ENCODE measurements at regions not wholly inside any gene's neighbourhood (a gene's known extent, or its start where the extent isn't known, plus 50 kb on each side); places are given as distances from the start of the nearest gene placed in this dataset.

- no peak overlapping the region for H2AFZ ChIP-seq (ENCODE audit: low read depth, low read length)
- H3K79me2 ChIP-seq (ENCODE audit: control insufficient read depth, insufficient read depth, low read length), result no peaks in the 10 kb centered on the region
- dilution Hi-C loops (cut with MboI; ENCODE audit: extremely low pct_ligation_motif_present, low sequenced_read_pairs), result no loop called here
- DNase-seq (ENCODE audit: low read depth, low spot score) (no peak), FAIRE-seq (no peak)
- no peaks in the 10 kb centered on the region for H3K36me3 ChIP-seq (ENCODE audit: control insufficient read depth in 2 of 2, extremely low read depth in 1 of 2, insufficient read depth in 2 of 2, low read length in 2 of 2)
- POLR2A ChIA-PET, result no interaction called here
- TF ChIP-seq GATA2 (IDR thresholded peaks at IDR 0.05; ENCODE audit: insufficient read depth, insufficient read length, low read depth, low read length), result no peak
- intact Hi-C loops (cut with micrococcal nuclease), result no loop called here
- CTCF ChIA-PET, result no interaction called here
- no peak overlapping the region for H3K9ac ChIP-seq (replicated peaks; ENCODE audit: extremely low read depth, insufficient read depth, low read length)
- H3K4me2 ChIP-seq (ENCODE audit: insufficient read depth, low read length), result no peak overlapping the region
- peaks cover 15% of the 10 kb centered on the region for H3K9me3 ChIP-seq (replicated peaks; ENCODE audit: control insufficient read depth, insufficient read depth, low read length)
- H3K27ac ChIP-seq (ENCODE audit: insufficient read depth, low read depth, low read length), result no peak overlapping the region
- no TSS peak for BruUV-seq (replicated peaks)
- H3K27me3 ChIP-seq (ENCODE audit: control insufficient read depth in 2 of 2, insufficient read depth in 2 of 2, low read length in 2 of 2), result no peaks in the 10 kb centered on the region
- H3K9me1 ChIP-seq (replicated peaks; ENCODE audit: control insufficient read depth, extremely low read depth, insufficient read depth, low read length), result no peaks in the 10 kb centered on the region
- no peak overlapping the region for H3K4me3 ChIP-seq (replicated peaks in 1 of 3; ENCODE audit: insufficient read depth in 1 of 3, low read depth in 1 of 3, low read length in 3 of 3)
- no peaks in the 10 kb centered on the region for H4K20me1 ChIP-seq (replicated peaks; ENCODE audit: control insufficient read depth, extremely low read depth, insufficient read depth, low read length)
- H3K4me1 ChIP-seq (ENCODE audit: control insufficient read depth, extremely low read depth, insufficient read depth, low read length), result no peaks in the 10 kb centered on the region
Observed at GRCh38 chr9:1296331-1296730, 246.2 kb downstream of the DMRT2 start.

GRCh38 chr9:1298046-1298445, 247.9 kb downstream of the DMRT2 start:
- Histone ChIP-seq H3K4me1 (ENCODE audit: control insufficient read depth, extremely low read depth, insufficient read depth, low read length) (no peaks in the 10 kb centered on the region), H3K9me1 (replicated peaks; ENCODE audit: control insufficient read depth, extremely low read depth, insufficient read depth, low read length) (no peaks in the 10 kb centered on the region), H3K4me2 (ENCODE audit: insufficient read depth, low read length) (no peak overlapping the region), H3K9ac (replicated peaks; ENCODE audit: extremely low read depth, insufficient read depth, low read length) (no peak overlapping the region), H4K20me1 (replicated peaks; ENCODE audit: control insufficient read depth, extremely low read depth, insufficient read depth, low read length) (no peaks in the 10 kb centered on the region), H3K4me3 (replicated peaks in 1 of 3; ENCODE audit: insufficient read depth in 1 of 3, low read depth in 1 of 3, low read length in 3 of 3) (no peak overlapping the region), H3K79me2 (ENCODE audit: control insufficient read depth, insufficient read depth, low read length) (no peaks in the 10 kb centered on the region), H3K9me3 (replicated peaks; ENCODE audit: control insufficient read depth, insufficient read depth, low read length) (peaks cover 12% of the 10 kb centered on the region), H3K36me3 (ENCODE audit: control insufficient read depth in 2 of 2, extremely low read depth in 1 of 2, insufficient read depth in 2 of 2, low read length in 2 of 2) (no peaks in the 10 kb centered on the region), H3K27ac (ENCODE audit: insufficient read depth, low read depth, low read length) (no peak overlapping the region), H3K27me3 (ENCODE audit: control insufficient read depth in 2 of 2, insufficient read depth in 2 of 2, low read length in 2 of 2) (no peaks in the 10 kb centered on the region), H2AFZ (ENCODE audit: low read depth, low read length) (no peak overlapping the region)
- FAIRE-seq (no peak), DNase-seq (ENCODE audit: low read depth, low spot score) (no peak)
- ChIA-PET CTCF (no interaction called here), POLR2A (no interaction called here)
- TF ChIP-seq GATA2 (IDR thresholded peaks at IDR 0.05; ENCODE audit: insufficient read depth, insufficient read length, low read depth, low read length) (no peak), EZH2 (IDR thresholded peaks at IDR 0.05; ENCODE audit: borderline replicate concordance, low read depth, low read length, severe bottlenecking) (no peak), POLR2AphosphoS5 (IDR thresholded peaks at IDR 0.05; ENCODE audit: insufficient read depth, low read depth, low read length) (no peak), POLR2A (IDR thresholded peaks at IDR 0.05; ENCODE audit: low read depth, low read length) (no peak), MYC (IDR thresholded peaks at IDR 0.05; ENCODE audit: low read depth, low read length) (no peak), JUN (IDR thresholded peaks at IDR 0.05; ENCODE audit: borderline replicate concordance, insufficient read depth, insufficient read length, low read depth) (no peak), MAX (IDR thresholded peaks at IDR 0.05; ENCODE audit: insufficient read depth, insufficient read length) (no peak), CTCF (IDR thresholded peaks at IDR 0.05; ENCODE audit: extremely low read depth in 1 of 2, insufficient read depth in 1 of 2, low read depth in 1 of 2, low read length in 2 of 2) (no peak), FOS (IDR thresholded peaks at IDR 0.05; ENCODE audit: borderline replicate concordance, insufficient read depth, low read length) (no peak)
- dilution Hi-C loops (cut with MboI; ENCODE audit: extremely low pct_ligation_motif_present, low sequenced_read_pairs) (no loop called here), intact Hi-C loops (cut with micrococcal nuclease) (no loop called here)
- BruUV-seq (replicated peaks), result no TSS peak

Data from endothelial cell of umbilical vein (primary cell).